WTC11 (cell line): ENCODE measurements at regions not wholly inside any gene's neighbourhood (a gene's known extent, or its start where the extent isn't known, plus 50 kb on each side); places are given as distances from the start of the nearest gene placed in this dataset.

Source experiments
- ATAC-seq: fragments of 200-7000 bp; cut with Tn5 transposase; 2 replicates; pipeline ENCODE4 v1.10.0; 2021; ENCODE audit warnings: mild to moderate bottlenecking, moderate library complexity
- CTCF ChIA-PET: fragments of 300-600 bp; sonication (Branson Sonifier 250); formaldehyde crosslinking; loops from one replicate; lab custom pipeline; 2021; ENCODE audit warnings: antibody characterized with exemption; lab: Charles Lee
- POLR2A ChIA-PET: fragments of 350-600 bp; sonication (Branson Sonifier 250); formaldehyde crosslinking; loops from one replicate; lab custom pipeline; 2021; ENCODE audit warnings: antibody characterized with exemption; lab: Charles Lee
- DNase-seq: peaks from one replicate; pipeline ENCODE4 v3.0.0; 2021; ENCODE audit warnings: low spot score
- H3K27ac Mint-ChIP-seq: 2 replicates; pipeline ENCODE4 v1.8.0; 2021; ENCODE audit warnings: mixed read lengths
- H3K27me3 Mint-ChIP-seq: 2 replicates; pipeline ENCODE4 v1.8.0; 2021; ENCODE audit warnings: low read depth, mild to moderate bottlenecking, moderate library complexity, mixed read lengths
- H3K36me3 Mint-ChIP-seq: 2 replicates; pipeline ENCODE4 v1.8.0; 2021; ENCODE audit warnings: mixed read lengths
- H3K4me1 Mint-ChIP-seq: 2 replicates; pipeline ENCODE4 v1.8.0; 2022; ENCODE audit warnings: mixed read lengths
- H3K4me3 Mint-ChIP-seq: 2 replicates; pipeline ENCODE4 v1.8.0; 2021; ENCODE audit warnings: mild to moderate bottlenecking, moderate library complexity, mixed read lengths
- H3K9me3 Mint-ChIP-seq: 2 replicates; pipeline ENCODE4 v1.8.0; 2021; ENCODE audit warnings: mixed read lengths
- CBFB ChIP-seq: sonication (generic); formaldehyde crosslinking; IDR thresholded peaks from 2 replicates; pipeline ENCODE4 v1.8.1; 2022; ENCODE audit warnings: mild to moderate bottlenecking, low read depth, missing genetic modification reagents
- ELF4 ChIP-seq: sonication (generic); formaldehyde crosslinking; IDR thresholded peaks from 2 replicates; pipeline ENCODE4 v1.8.1; 2022; ENCODE audit warnings: low read depth, mild to moderate bottlenecking, moderate library complexity, missing genetic modification reagents
- ETV6 ChIP-seq: sonication (generic); formaldehyde crosslinking; IDR thresholded peaks from 2 replicates; pipeline ENCODE4 v1.8.1; 2022; ENCODE audit warnings: mild to moderate bottlenecking, missing genetic modification reagents
- GABPB1 ChIP-seq: sonication (generic); formaldehyde crosslinking; IDR thresholded peaks from 2 replicates; pipeline ENCODE4 v1.8.1; 2023; ENCODE audit warnings: mild to moderate bottlenecking, missing genetic modification reagents
- JAZF1 ChIP-seq: fragments of 250-450 bp; sonication (Bioruptor Pico); IDR thresholded peaks from 2 replicates; pipeline ENCODE4 v1.9.0; 2021; ENCODE audit warnings: moderate library complexity, mild to moderate bottlenecking, inconsistent platforms
- PRRX2 ChIP-seq: fragments of 250-450 bp; sonication (Bioruptor Pico); IDR thresholded peaks from 2 replicates; pipeline ENCODE4 v1.8.0; 2021; ENCODE audit warnings: mild to moderate bottlenecking
- ZNF416 ChIP-seq: fragments of 250-450 bp; sonication (Bioruptor Pico); IDR thresholded peaks from 2 replicates; pipeline ENCODE4 v1.9.0; 2021; ENCODE audit warnings: mild to moderate bottlenecking, inconsistent platforms
- TF ChIP-seq, protein P1 (sequence below): fragments of 250-450 bp; sonication (Bioruptor Pico); IDR thresholded peaks from 2 replicates; pipeline ENCODE4 v1.9.0; 2021; ENCODE audit warnings: mild to moderate bottlenecking
- TF ChIP-seq, protein P2 (sequence below): sonication (generic); formaldehyde crosslinking; IDR thresholded peaks from 2 replicates; pipeline ENCODE4 v1.8.0; 2023; ENCODE audit warnings: missing genetic modification reagents
- TF ChIP-seq, protein P3 (sequence below): fragments of 250-450 bp; sonication (Bioruptor Pico); IDR thresholded peaks from 2 replicates; pipeline ENCODE4 v1.9.0; 2021; ENCODE audit warnings: mild to moderate bottlenecking, borderline replicate concordance
- TF ChIP-seq, protein P4 (sequence below): sonication (generic); formaldehyde crosslinking; IDR thresholded peaks from 2 replicates; pipeline ENCODE4 v1.8.0; 2022; ENCODE audit warnings: mild to moderate bottlenecking, missing genetic modification reagents
- TF ChIP-seq, protein P5 (sequence below): sonication (generic); formaldehyde crosslinking; IDR thresholded peaks from 2 replicates; pipeline ENCODE4 v1.8.0; 2022; ENCODE audit warnings: missing genetic modification reagents

DNA sequence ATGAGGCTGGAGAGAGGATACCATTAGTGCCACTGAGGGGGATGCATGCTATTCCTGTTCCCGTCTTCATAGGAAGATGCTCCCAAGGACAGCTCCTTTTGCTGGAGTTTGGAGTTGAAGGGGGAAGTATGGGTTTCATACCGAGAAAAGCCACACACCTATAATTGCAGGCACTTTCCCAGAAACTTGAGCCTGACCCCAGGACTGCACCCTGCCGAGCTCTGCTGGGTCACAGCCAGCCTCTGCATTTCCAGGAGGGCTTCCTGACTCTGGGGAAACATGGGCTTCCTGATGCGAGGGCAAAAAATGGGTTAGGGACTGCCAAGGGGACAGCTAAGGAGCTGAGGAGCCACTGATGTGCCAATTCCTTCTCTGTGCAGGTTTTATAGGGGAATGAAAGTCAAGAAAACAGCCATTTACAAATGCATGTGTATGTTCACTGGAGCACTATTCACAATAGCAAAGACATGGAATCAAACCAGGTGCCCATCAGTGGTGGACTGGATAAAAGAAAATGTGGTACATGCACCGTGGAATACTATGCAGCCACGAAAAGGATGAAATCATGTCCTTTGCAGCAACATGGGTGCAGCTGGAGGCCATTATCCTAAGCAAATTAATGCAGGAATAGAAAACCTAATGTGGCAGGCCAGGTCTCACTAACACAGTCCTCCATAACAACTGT lies 104.5 kb downstream of the ACAA2 start:
- no peaks in the 10 kb centered on the region; the same call in 1 of the 2 replicates for H3K27me3 Mint-ChIP-seq
- no peak for DNase-seq
- TF ChIP-seq PRRX2 (CRISPR knock-in tag) (no peak), CBFB (no peak), ETV6 (CRISPR knock-in tag) (no peak), ZNF416 (no peak), JAZF1 (CRISPR knock-in tag) (no peak), ELF4 (CRISPR knock-in tag) (no peak), GABPB1 (CRISPR knock-in tag) (no peak)
- TF ChIP-seq, protein P1, sequence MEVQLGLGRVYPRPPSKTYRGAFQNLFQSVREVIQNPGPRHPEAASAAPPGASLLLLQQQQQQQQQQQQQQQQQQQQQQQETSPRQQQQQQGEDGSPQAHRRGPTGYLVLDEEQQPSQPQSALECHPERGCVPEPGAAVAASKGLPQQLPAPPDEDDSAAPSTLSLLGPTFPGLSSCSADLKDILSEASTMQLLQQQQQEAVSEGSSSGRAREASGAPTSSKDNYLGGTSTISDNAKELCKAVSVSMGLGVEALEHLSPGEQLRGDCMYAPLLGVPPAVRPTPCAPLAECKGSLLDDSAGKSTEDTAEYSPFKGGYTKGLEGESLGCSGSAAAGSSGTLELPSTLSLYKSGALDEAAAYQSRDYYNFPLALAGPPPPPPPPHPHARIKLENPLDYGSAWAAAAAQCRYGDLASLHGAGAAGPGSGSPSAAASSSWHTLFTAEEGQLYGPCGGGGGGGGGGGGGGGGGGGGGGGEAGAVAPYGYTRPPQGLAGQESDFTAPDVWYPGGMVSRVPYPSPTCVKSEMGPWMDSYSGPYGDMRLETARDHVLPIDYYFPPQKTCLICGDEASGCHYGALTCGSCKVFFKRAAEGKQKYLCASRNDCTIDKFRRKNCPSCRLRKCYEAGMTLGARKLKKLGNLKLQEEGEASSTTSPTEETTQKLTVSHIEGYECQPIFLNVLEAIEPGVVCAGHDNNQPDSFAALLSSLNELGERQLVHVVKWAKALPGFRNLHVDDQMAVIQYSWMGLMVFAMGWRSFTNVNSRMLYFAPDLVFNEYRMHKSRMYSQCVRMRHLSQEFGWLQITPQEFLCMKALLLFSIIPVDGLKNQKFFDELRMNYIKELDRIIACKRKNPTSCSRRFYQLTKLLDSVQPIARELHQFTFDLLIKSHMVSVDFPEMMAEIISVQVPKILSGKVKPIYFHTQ: no peak
- TF ChIP-seq, protein P2, sequence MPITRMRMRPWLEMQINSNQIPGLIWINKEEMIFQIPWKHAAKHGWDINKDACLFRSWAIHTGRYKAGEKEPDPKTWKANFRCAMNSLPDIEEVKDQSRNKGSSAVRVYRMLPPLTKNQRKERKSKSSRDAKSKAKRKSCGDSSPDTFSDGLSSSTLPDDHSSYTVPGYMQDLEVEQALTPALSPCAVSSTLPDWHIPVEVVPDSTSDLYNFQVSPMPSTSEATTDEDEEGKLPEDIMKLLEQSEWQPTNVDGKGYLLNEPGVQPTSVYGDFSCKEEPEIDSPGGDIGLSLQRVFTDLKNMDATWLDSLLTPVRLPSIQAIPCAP (CRISPR knock-in tag): no peak
- TF ChIP-seq, protein P3, sequence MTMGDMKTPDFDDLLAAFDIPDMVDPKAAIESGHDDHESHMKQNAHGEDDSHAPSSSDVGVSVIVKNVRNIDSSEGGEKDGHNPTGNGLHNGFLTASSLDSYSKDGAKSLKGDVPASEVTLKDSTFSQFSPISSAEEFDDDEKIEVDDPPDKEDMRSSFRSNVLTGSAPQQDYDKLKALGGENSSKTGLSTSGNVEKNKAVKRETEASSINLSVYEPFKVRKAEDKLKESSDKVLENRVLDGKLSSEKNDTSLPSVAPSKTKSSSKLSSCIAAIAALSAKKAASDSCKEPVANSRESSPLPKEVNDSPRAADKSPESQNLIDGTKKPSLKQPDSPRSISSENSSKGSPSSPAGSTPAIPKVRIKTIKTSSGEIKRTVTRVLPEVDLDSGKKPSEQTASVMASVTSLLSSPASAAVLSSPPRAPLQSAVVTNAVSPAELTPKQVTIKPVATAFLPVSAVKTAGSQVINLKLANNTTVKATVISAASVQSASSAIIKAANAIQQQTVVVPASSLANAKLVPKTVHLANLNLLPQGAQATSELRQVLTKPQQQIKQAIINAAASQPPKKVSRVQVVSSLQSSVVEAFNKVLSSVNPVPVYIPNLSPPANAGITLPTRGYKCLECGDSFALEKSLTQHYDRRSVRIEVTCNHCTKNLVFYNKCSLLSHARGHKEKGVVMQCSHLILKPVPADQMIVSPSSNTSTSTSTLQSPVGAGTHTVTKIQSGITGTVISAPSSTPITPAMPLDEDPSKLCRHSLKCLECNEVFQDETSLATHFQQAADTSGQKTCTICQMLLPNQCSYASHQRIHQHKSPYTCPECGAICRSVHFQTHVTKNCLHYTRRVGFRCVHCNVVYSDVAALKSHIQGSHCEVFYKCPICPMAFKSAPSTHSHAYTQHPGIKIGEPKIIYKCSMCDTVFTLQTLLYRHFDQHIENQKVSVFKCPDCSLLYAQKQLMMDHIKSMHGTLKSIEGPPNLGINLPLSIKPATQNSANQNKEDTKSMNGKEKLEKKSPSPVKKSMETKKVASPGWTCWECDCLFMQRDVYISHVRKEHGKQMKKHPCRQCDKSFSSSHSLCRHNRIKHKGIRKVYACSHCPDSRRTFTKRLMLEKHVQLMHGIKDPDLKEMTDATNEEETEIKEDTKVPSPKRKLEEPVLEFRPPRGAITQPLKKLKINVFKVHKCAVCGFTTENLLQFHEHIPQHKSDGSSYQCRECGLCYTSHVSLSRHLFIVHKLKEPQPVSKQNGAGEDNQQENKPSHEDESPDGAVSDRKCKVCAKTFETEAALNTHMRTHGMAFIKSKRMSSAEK: no peak
- TF ChIP-seq, protein P4, sequence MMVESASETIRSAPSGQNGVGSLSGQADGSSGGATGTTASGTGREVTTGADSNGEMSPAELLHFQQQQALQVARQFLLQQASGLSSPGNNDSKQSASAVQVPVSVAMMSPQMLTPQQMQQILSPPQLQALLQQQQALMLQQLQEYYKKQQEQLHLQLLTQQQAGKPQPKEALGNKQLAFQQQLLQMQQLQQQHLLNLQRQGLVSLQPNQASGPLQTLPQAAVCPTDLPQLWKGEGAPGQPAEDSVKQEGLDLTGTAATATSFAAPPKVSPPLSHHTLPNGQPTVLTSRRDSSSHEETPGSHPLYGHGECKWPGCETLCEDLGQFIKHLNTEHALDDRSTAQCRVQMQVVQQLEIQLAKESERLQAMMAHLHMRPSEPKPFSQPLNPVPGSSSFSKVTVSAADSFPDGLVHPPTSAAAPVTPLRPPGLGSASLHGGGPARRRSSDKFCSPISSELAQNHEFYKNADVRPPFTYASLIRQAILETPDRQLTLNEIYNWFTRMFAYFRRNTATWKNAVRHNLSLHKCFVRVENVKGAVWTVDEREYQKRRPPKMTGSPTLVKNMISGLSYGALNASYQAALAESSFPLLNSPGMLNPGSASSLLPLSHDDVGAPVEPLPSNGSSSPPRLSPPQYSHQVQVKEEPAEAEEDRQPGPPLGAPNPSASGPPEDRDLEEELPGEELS (CRISPR knock-in tag): no peak
- TF ChIP-seq, protein P5, sequence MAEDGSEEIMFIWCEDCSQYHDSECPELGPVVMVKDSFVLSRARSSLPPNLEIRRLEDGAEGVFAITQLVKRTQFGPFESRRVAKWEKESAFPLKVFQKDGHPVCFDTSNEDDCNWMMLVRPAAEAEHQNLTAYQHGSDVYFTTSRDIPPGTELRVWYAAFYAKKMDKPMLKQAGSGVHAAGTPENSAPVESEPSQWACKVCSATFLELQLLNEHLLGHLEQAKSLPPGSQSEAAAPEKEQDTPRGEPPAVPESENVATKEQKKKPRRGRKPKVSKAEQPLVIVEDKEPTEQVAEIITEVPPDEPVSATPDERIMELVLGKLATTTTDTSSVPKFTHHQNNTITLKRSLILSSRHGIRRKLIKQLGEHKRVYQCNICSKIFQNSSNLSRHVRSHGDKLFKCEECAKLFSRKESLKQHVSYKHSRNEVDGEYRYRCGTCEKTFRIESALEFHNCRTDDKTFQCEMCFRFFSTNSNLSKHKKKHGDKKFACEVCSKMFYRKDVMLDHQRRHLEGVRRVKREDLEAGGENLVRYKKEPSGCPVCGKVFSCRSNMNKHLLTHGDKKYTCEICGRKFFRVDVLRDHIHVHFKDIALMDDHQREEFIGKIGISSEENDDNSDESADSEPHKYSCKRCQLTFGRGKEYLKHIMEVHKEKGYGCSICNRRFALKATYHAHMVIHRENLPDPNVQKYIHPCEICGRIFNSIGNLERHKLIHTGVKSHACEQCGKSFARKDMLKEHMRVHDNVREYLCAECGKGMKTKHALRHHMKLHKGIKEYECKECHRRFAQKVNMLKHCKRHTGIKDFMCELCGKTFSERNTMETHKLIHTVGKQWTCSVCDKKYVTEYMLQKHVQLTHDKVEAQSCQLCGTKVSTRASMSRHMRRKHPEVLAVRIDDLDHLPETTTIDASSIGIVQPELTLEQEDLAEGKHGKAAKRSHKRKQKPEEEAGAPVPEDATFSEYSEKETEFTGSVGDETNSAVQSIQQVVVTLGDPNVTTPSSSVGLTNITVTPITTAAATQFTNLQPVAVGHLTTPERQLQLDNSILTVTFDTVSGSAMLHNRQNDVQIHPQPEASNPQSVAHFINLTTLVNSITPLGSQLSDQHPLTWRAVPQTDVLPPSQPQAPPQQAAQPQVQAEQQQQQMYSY (CRISPR knock-in tag): no peak
- no peak overlapping the region for H3K4me3 Mint-ChIP-seq
- ATAC-seq: no peak
- CTCF ChIA-PET: no interaction called here
- no peaks in the 10 kb centered on the region for H3K4me1 Mint-ChIP-seq
- H3K27ac Mint-ChIP-seq: no peak overlapping the region
- POLR2A ChIA-PET: no interaction called here
- H3K36me3 Mint-ChIP-seq: no peaks in the 10 kb centered on the region
- H3K9me3 Mint-ChIP-seq: peaks cover 6% of the 10 kb centered on the region
